ENCODE measurements at regions not wholly inside any gene's neighbourhood (a gene's known extent, or its start where the extent isn't known, plus 50 kb on each side); places are given as distances from the start of the nearest gene placed in this dataset.

DNA sequence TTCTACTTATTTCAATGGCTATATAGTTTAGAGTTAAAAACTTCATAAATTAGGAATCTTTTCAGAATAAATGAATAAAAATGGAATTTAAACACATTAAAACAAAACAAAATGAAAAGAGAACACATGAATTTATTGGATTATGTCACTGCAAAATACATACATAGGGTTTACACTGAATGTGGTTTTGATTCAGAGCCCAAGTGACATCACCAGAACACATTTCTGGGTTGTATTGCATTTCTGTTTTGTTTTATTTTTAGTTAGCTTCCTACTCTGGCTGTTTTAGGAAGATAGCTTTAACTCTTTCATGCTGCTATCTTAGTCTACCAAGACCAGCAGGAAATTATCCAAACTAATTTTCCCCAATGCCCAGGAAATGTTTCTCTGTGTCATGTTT, 1935.0 kb downstream of the EFNA5 start:
- no peak for DNase-seq

DNA sequence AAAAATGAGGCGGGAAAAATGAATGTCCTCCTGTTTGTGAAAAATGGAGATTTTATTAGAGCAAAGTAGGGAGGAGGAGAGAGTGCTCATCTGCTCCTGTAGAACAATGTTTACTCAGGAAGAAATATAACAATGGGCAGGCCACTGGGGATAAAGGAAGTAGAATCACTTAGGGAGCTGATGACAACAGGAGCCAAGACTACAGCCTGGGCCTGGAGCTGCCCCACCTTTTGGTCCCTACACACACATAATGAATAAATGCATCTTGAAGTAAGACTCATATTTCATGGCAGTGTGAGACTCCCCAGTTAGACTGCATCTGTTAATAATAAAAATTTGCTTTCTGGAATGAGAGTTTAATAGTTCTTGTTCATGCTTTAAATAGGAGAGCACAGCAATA, 1939.8 kb downstream of the EFNA5 start:
- DNase-seq = no peak

DNA sequence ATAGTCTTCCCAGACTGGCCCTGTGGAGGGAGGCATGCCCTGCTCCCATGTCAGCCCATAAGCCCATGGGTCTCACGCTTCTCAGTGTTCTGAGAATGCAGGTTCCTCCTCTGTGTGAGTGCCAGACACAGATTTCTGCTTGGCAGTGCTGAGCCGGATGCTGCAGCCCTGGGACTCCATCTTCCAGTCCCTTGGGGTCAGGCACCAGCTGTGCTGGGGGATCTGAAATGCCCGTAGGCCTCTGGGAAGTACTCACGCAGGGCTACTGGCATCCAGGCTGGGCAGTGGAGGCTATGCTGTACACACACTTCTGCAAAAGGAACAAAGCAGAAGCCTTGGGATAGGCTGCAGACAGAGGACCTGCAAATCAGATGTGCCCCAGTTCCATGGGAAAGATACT, 1944.6 kb downstream of the EFNA5 start:
- no peak for DNase-seq

DNA sequence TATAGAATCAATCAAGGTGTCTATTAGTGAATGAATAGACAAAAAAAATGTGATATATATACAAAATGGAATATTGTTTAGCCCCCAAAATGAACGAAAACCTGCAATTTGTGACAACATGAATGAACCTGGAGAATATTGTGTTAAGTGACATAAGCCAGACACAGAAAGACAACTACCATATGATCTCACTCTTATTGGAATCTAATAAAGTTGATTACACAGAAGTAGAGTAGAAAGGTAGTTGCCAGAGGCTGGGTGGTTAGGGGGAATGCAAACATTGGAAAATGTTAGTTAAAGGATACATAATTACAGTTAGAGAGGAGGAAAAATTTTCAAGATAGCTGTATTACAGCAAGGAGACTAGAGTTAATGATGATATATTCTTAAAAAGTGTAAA, 1962.3 kb downstream of the EFNA5 start:
- no peak for DNase-seq

DNA sequence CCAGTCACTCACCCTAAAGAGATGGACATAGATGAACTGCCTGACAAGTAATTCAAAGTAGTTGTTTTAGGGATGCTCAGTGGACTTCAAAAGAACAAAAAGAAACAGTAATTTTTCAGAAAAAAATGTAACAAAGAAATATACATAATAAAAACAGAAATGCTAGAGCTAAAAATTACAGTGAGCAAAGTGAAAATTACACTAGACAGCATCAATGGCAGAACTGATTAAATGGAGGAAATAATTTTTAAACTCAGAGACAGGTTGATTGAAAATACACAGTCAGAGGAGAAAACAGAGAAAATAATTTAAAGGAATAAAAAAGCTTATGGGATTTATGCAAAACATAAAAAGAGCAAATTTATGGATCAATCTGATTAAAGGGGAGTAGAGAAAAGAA, 1968.4 kb downstream of the EFNA5 start:
- DNase-seq = no peak

DNA sequence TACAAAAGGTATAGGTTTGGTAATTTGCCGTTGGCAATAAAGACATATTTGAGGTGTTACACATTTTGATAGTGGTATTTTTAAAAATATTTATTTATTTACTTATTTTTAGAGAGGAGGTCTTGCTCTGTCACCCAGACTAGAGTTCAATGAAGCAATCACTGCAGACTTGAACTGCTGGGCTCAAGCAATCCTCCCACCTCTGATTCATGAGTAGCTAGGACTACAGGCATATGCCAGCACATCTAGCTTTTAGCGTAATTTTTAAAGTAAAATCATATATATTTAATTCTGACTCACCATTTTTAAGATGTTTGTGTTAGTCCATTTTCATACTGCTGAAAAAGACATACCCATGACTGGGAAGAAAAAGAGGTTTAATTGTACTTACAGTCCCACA, 1974.3 kb downstream of the EFNA5 start:
- DNase-seq = no peak

DNA sequence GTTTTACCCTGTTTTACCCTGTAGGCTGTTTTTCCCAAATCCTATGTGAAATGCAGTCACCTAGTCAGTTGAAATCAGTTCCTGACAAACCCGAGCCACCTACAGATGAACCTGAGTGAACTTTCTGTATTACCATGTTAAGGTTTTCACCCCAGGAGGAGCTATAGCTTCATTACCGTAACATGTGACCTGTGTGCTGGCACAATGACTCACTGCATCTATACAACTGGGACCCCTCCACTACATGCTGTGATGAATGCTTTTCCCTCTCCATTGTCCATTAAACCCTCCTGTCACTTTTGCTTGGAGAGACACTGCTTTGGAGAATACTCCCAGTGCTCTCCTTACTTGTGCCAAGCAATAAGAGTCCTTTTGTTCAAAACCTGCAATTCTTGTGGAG, 1974.8 kb downstream of the EFNA5 start:
- no peak for DNase-seq

DNA sequence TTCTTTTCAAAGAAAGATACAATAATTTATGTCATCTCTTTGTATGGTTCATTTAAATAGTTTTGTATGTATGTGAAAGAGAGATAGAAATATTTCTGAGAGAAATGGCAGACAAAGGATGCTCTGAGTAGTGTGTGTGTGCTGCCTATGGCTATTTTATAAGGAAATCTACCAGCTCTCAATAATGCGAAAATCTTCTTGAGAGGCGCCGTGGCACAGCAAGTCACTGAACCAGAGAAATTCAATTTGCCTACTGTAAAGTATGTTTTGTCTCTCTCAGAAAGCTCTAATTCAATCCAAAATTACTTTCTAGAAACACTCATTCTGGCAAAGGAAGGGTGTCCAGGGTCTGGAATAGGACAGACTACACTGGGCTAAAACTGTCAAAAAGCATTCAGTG, 1981.1 kb downstream of the EFNA5 start:
- DNase-seq = no peak

DNA sequence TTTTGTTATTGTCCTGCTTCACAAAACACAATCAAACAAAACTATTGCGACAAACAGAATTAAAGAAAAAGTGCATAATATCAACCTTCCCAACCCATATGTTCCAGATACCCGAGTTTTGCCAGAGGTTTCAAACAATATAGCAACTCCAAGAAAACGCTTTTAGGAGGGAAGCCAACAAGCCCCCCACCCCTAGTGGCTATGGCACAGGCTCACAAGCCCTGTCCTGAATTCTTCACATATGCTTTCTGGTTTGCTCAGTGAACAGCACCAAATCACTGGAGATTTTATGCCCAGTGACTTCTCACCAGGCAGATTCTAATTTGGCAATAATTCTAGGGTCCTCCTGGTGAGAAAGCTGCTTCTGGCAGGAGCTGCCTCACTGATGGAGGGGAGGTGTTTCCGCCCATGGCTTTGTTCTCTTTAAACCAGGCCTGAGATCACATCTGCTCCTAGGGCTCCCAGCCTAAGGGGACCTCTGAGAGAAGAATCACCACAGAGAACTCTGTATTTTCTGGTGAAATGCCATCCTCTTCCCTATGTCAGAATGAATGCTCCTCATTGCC, 1982.4 kb downstream of the EFNA5 start:
- no peak for DNase-seq

DNA sequence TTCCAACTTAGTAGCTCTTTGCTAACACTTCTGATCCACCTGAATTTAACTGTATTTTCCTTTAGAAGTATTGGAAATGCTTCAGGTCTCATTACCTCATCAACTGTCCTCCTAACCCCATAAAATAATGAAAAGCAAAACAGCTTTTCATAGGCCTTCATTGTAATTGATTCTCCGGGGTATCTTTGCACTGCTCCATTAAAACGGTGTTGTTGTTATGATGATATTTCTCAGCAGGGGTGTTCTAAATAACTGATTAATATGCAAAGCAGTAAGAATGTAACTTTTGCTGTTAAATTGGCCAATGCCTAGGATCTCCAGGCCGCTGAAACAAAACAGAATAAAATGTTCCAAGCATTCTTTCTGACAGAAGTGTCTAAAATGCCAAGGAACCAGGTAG, 1983.2 kb downstream of the EFNA5 start:
- DNase-seq = no peak

DNA sequence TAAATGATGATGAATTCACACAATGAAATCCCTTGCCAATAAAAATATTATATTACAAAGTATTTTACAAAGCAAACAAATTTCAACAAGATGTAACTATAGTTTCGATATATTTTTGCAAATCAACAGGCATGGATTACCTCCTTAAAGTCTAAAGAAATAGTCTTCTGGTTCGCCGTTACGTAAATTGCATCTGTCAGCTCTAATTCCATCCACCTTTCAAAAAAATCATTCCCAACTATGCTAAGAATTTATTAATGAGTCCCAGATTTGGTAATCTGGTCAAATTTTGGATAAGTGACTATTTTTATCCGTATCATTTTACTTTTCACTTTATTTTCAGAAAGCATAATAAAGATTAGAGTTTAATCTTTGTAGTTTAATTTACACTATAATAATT, 1984.9 kb downstream of the EFNA5 start:
- DNase-seq = no peak

DNA sequence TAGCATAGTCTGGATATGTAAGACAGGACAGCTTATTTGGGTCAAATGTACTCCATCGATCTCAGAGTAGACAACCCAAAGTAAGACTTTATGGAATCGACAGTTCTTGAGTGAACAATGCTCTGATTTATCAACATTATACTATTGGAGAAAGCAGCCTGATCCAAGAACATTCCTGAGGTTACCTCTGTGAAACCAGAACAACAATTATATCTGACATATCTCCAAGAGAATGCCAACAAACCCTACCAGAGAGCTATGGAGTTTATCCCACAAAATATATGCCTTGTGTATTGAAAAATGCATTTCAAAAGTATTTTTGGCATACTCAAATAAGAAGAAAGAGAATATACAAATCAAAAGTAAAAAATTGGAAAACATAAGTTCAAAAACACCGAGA, 1985.9 kb downstream of the EFNA5 start:
- DNase-seq = no peak

DNA sequence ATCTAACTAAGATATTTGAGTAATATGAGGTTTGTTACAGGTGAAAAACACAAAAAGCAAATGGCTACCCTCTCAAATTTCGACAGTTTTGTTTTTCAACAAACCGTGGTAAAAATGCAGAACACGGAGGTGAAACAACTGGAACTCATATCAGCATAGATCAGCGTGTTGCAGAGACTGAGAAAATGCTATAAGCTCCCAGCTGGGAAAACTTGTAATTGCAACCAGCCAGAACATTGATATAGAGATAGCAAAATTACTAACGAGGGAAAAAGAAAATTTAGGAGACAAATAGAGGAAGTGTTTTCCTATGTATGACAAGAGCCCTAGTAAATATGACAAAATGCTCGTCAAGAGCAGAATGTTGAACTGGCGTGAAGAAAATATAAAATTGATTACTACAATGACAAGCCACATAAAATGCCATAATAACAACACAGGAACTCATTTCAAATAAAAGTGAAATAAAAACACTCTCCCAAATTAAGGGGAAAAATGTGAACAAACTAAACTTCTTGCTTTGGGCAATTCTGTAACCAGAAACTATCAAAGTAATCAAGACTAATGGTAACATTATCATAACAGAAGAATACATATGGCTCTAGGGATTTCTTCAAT, 1989.8 kb downstream of the EFNA5 start:
- no peak for DNase-seq

DNA sequence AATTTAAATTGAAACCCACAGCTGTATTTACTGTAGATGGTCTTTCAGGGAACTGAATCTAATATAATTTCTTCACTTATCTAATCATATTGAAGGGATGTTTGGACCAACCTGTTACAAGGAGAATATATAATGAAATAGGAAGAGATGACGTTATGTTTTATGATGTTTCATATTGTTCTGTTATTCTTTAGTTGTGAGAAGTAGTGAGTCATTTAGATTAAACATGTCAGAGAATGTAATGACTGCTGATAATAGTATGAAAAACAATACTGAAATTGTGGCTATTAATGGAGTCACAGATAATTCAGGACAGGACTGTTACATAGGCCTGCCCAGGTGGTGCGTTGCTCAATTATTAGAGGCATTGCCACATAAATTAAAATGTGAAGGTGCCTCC, 1993.4 kb downstream of the EFNA5 start:
- DNase-seq = no peak

DNA sequence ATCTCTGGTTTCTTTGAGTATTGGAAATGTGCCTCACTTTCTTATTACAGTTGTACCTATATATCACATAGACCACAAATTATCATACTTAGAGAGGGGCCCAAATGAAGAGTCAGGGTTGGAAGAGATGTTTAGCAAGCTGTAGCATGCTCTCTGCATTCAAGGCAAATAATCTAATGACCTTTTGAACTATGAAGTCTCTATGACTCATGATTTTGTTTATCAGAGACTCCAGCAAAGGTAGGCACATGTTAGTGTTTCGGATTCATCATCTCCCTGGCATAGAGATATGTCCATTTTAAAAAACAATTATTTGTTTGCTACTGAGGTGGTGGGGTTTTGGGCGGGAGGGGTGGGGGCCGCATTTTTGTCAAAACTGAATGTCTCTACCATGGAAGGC, 2000.1 kb downstream of the EFNA5 start:
- DNase-seq = no peak

DNA sequence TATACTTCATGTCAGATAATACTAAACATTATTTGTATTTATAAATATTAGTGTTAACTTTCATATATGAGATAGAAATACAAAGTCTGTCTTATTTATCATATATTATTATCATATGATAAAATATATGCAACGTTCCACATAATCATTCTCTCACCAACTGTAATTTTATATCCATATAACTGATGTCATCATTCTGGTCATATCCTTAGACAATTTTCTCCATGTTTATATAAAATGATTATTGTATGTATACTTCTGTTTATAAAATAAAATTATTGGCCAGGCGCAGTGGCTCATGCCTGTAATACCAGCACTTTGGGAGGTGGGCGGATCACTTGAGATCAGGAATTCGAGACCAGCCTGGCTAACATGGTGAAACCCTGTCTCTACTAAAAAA, 2007.1 kb downstream of the EFNA5 start:
- DNase-seq = no peak

DNA sequence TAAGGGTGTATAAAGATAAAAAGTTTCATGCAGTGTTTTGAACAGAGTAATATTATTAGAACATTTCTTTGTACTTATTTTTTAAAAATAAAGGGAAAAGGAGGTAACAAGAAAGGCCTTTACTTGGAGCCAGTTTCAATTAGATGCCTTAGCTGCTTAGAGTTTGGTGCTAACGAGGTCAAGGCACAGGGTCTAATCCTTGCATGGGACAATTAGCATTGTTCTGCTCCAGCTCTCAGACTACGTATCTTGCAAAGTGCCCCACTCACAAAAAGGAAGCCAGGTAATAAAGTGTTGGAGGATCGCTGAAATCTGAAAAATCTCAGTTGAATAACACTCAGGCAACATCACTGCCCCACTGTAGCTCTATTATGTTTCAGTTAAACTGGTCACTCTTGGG, 2011.3 kb downstream of the EFNA5 start:
- DNase-seq = no peak

DNA sequence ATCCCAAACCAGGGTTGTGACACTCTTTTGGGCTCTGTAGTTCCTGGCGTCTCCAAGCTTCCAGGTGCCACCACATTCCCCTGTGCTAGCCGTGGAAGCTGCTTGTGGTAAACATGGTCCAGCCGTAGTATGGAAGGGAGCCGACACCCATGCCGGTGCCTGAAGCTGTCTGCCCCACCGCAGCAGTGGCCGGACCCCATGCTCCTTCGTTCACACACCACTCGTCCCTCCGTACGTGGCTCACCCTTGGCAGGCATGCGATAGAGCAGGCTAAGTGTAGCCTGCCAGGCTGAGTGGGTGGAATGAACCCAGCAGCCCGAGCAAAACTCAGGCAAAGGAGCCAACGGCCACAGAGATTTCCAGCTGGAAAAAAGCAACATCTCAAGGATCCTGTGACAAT, 2030.4 kb downstream of the EFNA5 start:
- DNase-seq = no peak

DNA sequence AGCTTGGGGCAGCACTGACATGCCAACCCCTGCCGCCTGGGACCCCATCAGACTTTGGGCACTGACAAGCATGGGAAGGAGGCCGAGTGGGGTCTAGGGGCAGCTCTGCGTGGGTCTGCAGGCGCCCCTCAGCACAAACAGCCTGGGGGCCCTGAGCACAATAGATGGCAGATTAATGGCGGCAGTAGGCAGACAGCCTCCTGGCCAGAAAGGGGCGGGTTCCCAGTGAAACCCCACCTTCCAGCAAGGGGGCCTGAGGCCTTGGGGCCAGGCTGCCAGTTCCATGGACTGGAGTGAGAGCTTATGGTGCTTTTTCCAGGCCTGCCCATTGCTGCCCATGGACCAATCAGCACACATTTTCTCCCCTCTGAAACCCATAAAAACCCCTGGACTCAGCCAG, 2031.2 kb downstream of the EFNA5 start:
- no peak for DNase-seq

DNA sequence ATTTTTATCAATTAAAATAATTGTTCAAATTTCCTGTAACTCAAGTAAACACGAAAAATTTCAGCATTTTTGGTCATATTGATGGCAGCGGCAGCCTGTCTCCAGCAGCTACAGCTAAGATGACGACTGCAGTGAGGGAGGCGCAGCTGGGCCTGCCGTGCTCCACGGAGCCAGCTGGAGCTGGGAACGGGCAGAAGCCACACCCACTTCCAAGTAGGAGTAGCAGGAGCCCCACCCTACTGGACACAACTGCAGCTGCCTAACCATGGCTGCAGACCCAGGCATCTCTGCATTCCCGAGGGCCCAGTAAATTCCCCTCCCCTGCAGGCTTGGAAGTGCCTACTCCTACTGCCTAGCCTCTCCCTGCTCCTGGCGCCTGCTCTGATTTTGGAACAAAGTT, 2031.7 kb downstream of the EFNA5 start:
- DNase-seq = no peak

DNA sequence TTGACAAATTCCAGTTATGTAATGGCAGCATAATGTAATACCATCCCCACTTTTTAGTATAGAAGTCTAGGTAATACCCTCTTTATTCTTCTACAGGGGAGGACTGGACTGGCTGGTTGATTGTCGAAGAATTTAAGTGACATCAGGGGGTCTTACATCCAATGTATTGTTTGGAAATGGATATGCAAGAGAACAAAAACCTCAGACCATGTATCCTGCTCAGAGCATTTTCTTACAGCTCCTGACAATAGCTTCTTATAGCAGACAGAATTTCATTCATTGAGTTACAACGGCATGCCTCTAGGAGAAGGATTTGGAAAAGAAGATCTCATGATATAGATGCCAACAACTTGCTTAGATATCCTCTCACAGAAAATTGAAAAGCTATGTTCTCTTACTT, 2032.3 kb downstream of the EFNA5 start:
- DNase-seq = no peak

DNA sequence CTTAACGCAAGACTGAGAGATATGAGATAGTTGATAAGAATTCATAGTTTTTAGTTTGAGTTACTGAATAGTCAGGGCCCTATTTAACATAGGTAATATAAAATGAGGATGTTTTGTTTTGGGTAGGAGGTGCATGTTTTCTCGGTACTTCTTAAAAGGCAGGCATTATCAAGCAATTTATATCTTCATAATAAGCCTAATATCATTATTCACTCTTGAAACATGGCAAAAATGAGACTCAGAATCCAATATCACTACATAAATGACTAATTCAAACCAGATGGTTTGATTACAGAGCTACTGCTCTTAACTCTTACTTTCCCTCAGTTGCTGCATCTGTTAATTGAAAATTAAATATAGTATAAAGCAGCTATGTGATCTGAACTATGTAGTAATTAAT, 2038.7 kb downstream of the EFNA5 start:
- DNase-seq = no peak

DNA sequence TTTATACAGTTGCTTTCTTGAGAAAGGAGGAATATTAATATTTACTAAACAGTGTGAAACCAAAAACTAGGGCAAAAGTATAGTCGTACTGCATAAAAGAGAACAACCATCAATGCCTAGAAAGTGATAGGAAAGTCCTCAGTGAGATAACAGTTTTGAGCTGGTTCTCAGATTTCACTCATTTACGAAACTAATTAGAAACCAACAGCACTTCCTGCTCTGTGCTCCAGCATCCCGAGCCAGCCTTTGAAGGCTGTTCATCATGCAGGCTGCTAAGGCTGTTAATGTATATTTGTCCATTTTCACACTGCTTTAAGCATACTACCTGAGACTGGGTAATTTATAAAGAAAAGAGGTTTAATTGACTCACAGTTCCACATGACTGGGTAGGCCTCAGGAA, 2039.9 kb downstream of the EFNA5 start:
- DNase-seq = no peak

DNA sequence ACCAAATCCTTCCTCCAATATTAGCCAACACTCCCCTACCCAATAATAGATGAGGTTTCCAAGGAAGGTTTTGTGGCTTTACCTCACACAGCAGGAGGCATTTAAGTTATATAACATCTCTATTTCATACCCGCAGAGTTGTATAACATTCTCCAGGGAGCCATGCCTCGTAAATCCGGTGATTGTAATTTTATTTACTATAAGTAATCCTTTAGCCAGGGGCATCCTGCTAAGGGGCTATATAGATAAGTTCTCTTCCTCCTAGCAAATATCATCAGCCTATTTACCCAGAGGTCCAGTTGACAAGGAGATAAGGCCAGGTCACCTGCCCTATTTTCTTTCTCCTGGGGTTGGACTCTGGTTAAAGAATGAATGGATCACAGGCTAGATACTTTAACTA, 2051.0 kb downstream of the EFNA5 start:
- DNase-seq = no peak

DNA sequence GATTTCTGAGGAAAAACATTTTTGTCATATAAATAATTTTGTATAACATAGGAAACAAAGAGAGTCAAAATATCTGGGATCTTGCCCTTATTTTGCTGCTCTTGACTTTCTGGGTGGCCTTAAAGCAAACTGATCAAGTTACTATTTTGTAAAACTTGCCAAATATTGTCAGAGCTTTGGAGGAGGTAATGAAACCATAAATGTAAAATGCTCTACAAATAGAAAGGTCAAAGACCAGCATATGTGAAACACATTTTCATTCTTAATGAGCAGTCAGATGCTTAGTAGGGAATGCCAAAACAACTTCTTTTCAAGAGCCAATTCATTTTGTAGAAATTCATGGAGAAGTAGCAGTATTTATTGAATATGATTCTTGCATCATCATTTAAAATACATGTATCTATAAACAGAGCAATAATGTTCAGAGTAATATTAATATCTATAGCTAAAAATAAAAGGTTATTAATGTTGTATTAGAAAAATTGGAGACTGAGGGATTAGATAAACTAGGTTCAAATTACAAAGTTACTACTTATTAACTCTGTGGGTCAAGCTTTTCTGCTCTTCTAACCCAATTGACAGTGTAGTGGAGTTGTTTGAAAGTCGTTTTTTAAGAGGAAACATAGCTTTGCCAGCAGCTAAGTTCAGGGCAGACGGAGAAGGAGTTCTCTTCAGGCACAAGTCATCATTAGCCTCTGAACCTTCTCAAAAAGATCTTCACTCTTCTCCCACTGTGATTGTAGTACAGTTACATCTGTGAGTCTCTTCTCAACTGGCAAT, 2053.1 kb downstream of the EFNA5 start:
- no peak for DNase-seq
